GM12891 (cell line): ENCODE measurements at regions not wholly inside any gene's neighbourhood (a gene's known extent, or its start where the extent isn't known, plus 50 kb on each side); places are given as distances from the start of the nearest gene placed in this dataset.

Source experiments
- PAX5 ChIP-seq: IDR thresholded peaks from 2 replicates; pipeline ENCODE4 v1.6.1; 2011; ENCODE audit warnings: low read length, moderate library complexity, mild to moderate bottlenecking; ENCODE audit not compliant: insufficient read depth, severe bottlenecking
- POLR2AphosphoS5 ChIP-seq: IDR thresholded peaks from 2 replicates; pipeline ENCODE4 v1.6.1; 2011; ENCODE audit warnings: low read depth, low read length, control low read depth

- no peak for TF ChIP-seq POLR2AphosphoS5
- TF ChIP-seq PAX5, result no peak
These were observed 298.1 kb upstream of the FOXG1 start for GRCh38 chr14:28468191-28469151.
